ENCODE measurements at regions not wholly inside any gene's neighbourhood (a gene's known extent, or its start where the extent isn't known, plus 50 kb on each side); places are given as distances from the start of the nearest gene placed in this dataset.

- no peak overlapping the region for H4K12ac ChIP-seq (ENCODE audit: low read depth, low read length)
- H3K27me3 ChIP-seq (ENCODE audit: insufficient read depth, low read length), result no peaks in the 10 kb centered on the region
- H2BK5ac ChIP-seq (ENCODE audit: low read depth, low read length, poor library complexity), result no peak overlapping the region
- H3K4me1 ChIP-seq (ENCODE audit: control insufficient read depth in 1 of 2, insufficient read depth in 2 of 2, low read length in 2 of 2), result no peaks in the 10 kb centered on the region
- no peak overlapping the region for H3K18ac ChIP-seq (ENCODE audit: low read length)
- no peaks in the 10 kb centered on the region for H3K79me1 ChIP-seq (ENCODE audit: low read length)
- H4K8ac ChIP-seq (ENCODE audit: low read depth, low read length), result no peak overlapping the region
- H3K4ac ChIP-seq (ENCODE audit: low read depth, low read length), result no peak overlapping the region
- no peak overlapping the region for H2BK120ac ChIP-seq (ENCODE audit: insufficient read depth, low read length, poor library complexity)
- H3K79me2 ChIP-seq (ENCODE audit: control insufficient read depth, insufficient read depth, low read length, poor library complexity), result no peaks in the 10 kb centered on the region
- no peak overlapping the region for H2AFZ ChIP-seq (ENCODE audit: insufficient read depth, low read length, poor library complexity)
- H3K14ac ChIP-seq (ENCODE audit: low read length), result no peak overlapping the region
- H3K4me2 ChIP-seq (ENCODE audit: low read length), result no peak overlapping the region
- no peaks in the 10 kb centered on the region for H3K9me3 ChIP-seq (ENCODE audit: insufficient read depth, low read depth, low read length)
- no peaks in the 10 kb centered on the region for H3K36me3 ChIP-seq (ENCODE audit: control insufficient read depth in 1 of 2, insufficient read depth in 2 of 2, low read length in 2 of 2)
- H2AK5ac ChIP-seq (ENCODE audit: low read length), result no peak overlapping the region
- no peak overlapping the region for H3K4me3 ChIP-seq (ENCODE audit: low read depth, low read length)
- WGBS (ENCODE audit: extremely low coverage, insufficient coverage, insufficient read length), result no CpG with 5 or more reads among the region's 7 CpGs
- no peak overlapping the region for H4K91ac ChIP-seq (ENCODE audit: low read depth, low read length)
- DNase-seq, result no peak
- no peak overlapping the region for H2BK12ac ChIP-seq (ENCODE audit: low read length)
- no peak overlapping the region for H3K23ac ChIP-seq (ENCODE audit: low read length)
- no peak overlapping the region for H3K9ac ChIP-seq (ENCODE audit: low read length)
- no peak overlapping the region for H3K27ac ChIP-seq (ENCODE audit: low read depth, low read length)
Observed at GRCh38 chr20:22719167-22719591, 134.8 kb upstream of the FOXA2 start.

DNA sequence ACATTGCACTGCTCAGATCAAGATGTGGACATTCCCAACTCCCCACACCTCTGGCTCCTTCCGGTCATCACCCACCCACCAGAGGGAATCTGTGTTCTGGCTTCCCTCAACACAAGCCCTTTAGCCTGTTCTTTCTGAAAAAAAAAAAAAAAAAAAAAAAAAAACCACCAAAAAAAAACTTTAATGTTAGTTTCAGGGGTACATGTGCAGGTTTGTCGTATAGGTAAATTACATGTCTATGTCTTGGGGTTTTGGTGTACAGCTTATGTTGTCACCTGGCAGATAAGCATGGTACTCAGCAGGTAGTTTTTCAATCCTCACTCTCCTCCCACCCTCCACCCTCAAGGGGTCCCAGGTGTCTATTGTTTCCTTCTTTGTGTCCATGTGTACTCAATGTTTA is 135.8 kb upstream of the FOXA2 start:
- no peak overlapping the region for H3K14ac ChIP-seq (ENCODE audit: low read length)
- no peaks in the 10 kb centered on the region for H3K79me2 ChIP-seq (ENCODE audit: control insufficient read depth, insufficient read depth, low read length, poor library complexity)
- H3K27ac ChIP-seq (ENCODE audit: low read depth, low read length), result no peak overlapping the region
- no peaks in the 10 kb centered on the region for H3K4me1 ChIP-seq (ENCODE audit: control insufficient read depth in 1 of 2, insufficient read depth in 2 of 2, low read length in 2 of 2)
- H3K18ac ChIP-seq (ENCODE audit: low read length), result no peak overlapping the region
- no peak overlapping the region for H3K4me2 ChIP-seq (ENCODE audit: low read length)
- no peaks in the 10 kb centered on the region for H3K36me3 ChIP-seq (ENCODE audit: control insufficient read depth in 1 of 2, insufficient read depth in 2 of 2, low read length in 2 of 2)
- no peak overlapping the region for H3K9ac ChIP-seq (ENCODE audit: low read length)
- H3K23ac ChIP-seq (ENCODE audit: low read length), result no peak overlapping the region
- H3K4me3 ChIP-seq (ENCODE audit: low read depth, low read length), result no peak overlapping the region
- no peak overlapping the region for H2BK120ac ChIP-seq (ENCODE audit: insufficient read depth, low read length, poor library complexity)
- no peak overlapping the region for H2AFZ ChIP-seq (ENCODE audit: insufficient read depth, low read length, poor library complexity)
- no peak overlapping the region for H2BK12ac ChIP-seq (ENCODE audit: low read length)
- no peaks in the 10 kb centered on the region for H3K27me3 ChIP-seq (ENCODE audit: insufficient read depth, low read length)
- H4K91ac ChIP-seq (ENCODE audit: low read depth, low read length), result no peak overlapping the region
- no peaks in the 10 kb centered on the region for H3K9me3 ChIP-seq (ENCODE audit: insufficient read depth, low read depth, low read length)
- H4K8ac ChIP-seq (ENCODE audit: low read depth, low read length), result no peak overlapping the region
- no peak overlapping the region for H2BK5ac ChIP-seq (ENCODE audit: low read depth, low read length, poor library complexity)
- no peak overlapping the region for H4K12ac ChIP-seq (ENCODE audit: low read depth, low read length)
- WGBS (ENCODE audit: extremely low coverage, insufficient coverage, insufficient read length), result no CpG with 5 or more reads among the region's 2 CpGs
- no peak overlapping the region for H2AK5ac ChIP-seq (ENCODE audit: low read length)
- no peak overlapping the region for H3K4ac ChIP-seq (ENCODE audit: low read depth, low read length)
- no peak for DNase-seq
- no peaks in the 10 kb centered on the region for H3K79me1 ChIP-seq (ENCODE audit: low read length)

- H3K27me3 ChIP-seq (ENCODE audit: insufficient read depth, low read length), result no peaks in the 10 kb centered on the region
- H3K9me3 ChIP-seq (ENCODE audit: insufficient read depth, low read depth, low read length), result no peaks in the 10 kb centered on the region
- no peak overlapping the region for H4K91ac ChIP-seq (ENCODE audit: low read depth, low read length)
- H3K4me3 ChIP-seq (ENCODE audit: low read depth, low read length), result no peak overlapping the region
- no peak overlapping the region for H3K18ac ChIP-seq (ENCODE audit: low read length)
- H3K14ac ChIP-seq (ENCODE audit: low read length), result no peak overlapping the region
- no peak overlapping the region for H4K12ac ChIP-seq (ENCODE audit: low read depth, low read length)
- H2AK5ac ChIP-seq (ENCODE audit: low read length), result no peak overlapping the region
- H2BK5ac ChIP-seq (ENCODE audit: low read depth, low read length, poor library complexity), result no peak overlapping the region
- no peaks in the 10 kb centered on the region for H3K4me1 ChIP-seq (ENCODE audit: control insufficient read depth in 1 of 2, insufficient read depth in 2 of 2, low read length in 2 of 2)
- DNase-seq, result no peak
- no peaks in the 10 kb centered on the region for H3K79me2 ChIP-seq (ENCODE audit: control insufficient read depth, insufficient read depth, low read length, poor library complexity)
- H4K8ac ChIP-seq (ENCODE audit: low read depth, low read length), result no peak overlapping the region
- H3K23ac ChIP-seq (ENCODE audit: low read length), result no peak overlapping the region
- no peak overlapping the region for H2BK12ac ChIP-seq (ENCODE audit: low read length)
- H2BK120ac ChIP-seq (ENCODE audit: insufficient read depth, low read length, poor library complexity), result no peak overlapping the region
- H3K36me3 ChIP-seq (ENCODE audit: control insufficient read depth in 1 of 2, insufficient read depth in 2 of 2, low read length in 2 of 2), result no peaks in the 10 kb centered on the region
- H3K4me2 ChIP-seq (ENCODE audit: low read length), result no peak overlapping the region
- H2AFZ ChIP-seq (ENCODE audit: insufficient read depth, low read length, poor library complexity), result no peak overlapping the region
- no peak overlapping the region for H3K9ac ChIP-seq (ENCODE audit: low read length)
- no peak overlapping the region for H3K27ac ChIP-seq (ENCODE audit: low read depth, low read length)
- H3K79me1 ChIP-seq (ENCODE audit: low read length), result no peaks in the 10 kb centered on the region
- whole genome bisulfite sequencing (ENCODE audit: extremely low coverage, insufficient coverage, insufficient read length), result no CpG with 5 or more reads among the region's 1 CpG
- no peak overlapping the region for H3K4ac ChIP-seq (ENCODE audit: low read depth, low read length)
Observed at GRCh38 chr20:22722811-22723210, 138.4 kb upstream of the FOXA2 start.

DNA sequence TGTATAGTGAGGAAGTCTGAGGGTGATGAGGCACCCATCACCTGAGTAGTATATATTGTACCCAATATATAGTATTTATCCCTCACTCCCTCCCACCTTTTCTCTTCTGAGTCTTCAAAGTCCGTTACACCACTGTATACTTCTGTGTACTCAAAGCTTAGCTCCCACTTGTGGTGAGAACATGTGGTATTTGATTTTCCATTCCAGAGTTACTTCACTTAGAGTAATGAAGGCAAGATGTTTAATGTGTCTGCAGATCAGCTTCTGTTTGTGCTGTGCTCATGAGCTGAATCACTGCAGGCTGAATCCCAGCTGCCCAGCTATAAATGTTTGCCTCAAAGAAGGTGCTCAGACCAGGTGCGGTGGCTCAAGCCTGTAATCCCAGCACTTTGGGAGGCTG is 139.3 kb upstream of the FOXA2 start:
- H3K9ac ChIP-seq (ENCODE audit: low read length), result no peak overlapping the region
- no peaks in the 10 kb centered on the region for H3K4me1 ChIP-seq (ENCODE audit: control insufficient read depth in 1 of 2, insufficient read depth in 2 of 2, low read length in 2 of 2)
- H2AK5ac ChIP-seq (ENCODE audit: low read length), result no peak overlapping the region
- no CpG with 5 or more reads among the region's 2 CpGs for whole genome bisulfite sequencing (ENCODE audit: extremely low coverage, insufficient coverage, insufficient read length)
- H3K4me3 ChIP-seq (ENCODE audit: low read depth, low read length), result no peak overlapping the region
- H3K23ac ChIP-seq (ENCODE audit: low read length), result no peak overlapping the region
- H3K36me3 ChIP-seq (ENCODE audit: control insufficient read depth in 1 of 2, insufficient read depth in 2 of 2, low read length in 2 of 2), result no peaks in the 10 kb centered on the region
- H3K14ac ChIP-seq (ENCODE audit: low read length), result no peak overlapping the region
- no peaks in the 10 kb centered on the region for H3K79me2 ChIP-seq (ENCODE audit: control insufficient read depth, insufficient read depth, low read length, poor library complexity)
- H3K79me1 ChIP-seq (ENCODE audit: low read length), result no peaks in the 10 kb centered on the region
- no peak overlapping the region for H3K27ac ChIP-seq (ENCODE audit: low read depth, low read length)
- H3K4me2 ChIP-seq (ENCODE audit: low read length), result no peak overlapping the region
- no peaks in the 10 kb centered on the region for H3K27me3 ChIP-seq (ENCODE audit: insufficient read depth, low read length)
- no peak overlapping the region for H2AFZ ChIP-seq (ENCODE audit: insufficient read depth, low read length, poor library complexity)
- no peak overlapping the region for H2BK120ac ChIP-seq (ENCODE audit: insufficient read depth, low read length, poor library complexity)
- no peak overlapping the region for H2BK12ac ChIP-seq (ENCODE audit: low read length)
- no peak overlapping the region for H3K4ac ChIP-seq (ENCODE audit: low read depth, low read length)
- H3K9me3 ChIP-seq (ENCODE audit: insufficient read depth, low read depth, low read length), result no peaks in the 10 kb centered on the region
- H2BK5ac ChIP-seq (ENCODE audit: low read depth, low read length, poor library complexity), result no peak overlapping the region
- H4K12ac ChIP-seq (ENCODE audit: low read depth, low read length), result no peak overlapping the region
- no peak overlapping the region for H4K91ac ChIP-seq (ENCODE audit: low read depth, low read length)
- no peak overlapping the region for H3K18ac ChIP-seq (ENCODE audit: low read length)
- no peak overlapping the region for H4K8ac ChIP-seq (ENCODE audit: low read depth, low read length)
- no peak for DNase-seq
